PC-3 (cell line): ENCODE measurements at regions not wholly inside any gene's neighbourhood (a gene's known extent, or its start where the extent isn't known, plus 50 kb on each side); places are given as distances from the start of the nearest gene placed in this dataset.

Source experiments
- EZH2 ChIP-seq: fragments of 300-600 bp; sonication (generic); IDR thresholded peaks from one replicate; pipeline ENCODE4 v1.6.1; 2017; ENCODE audit warnings: antibody characterized with exemption, mild to moderate bottlenecking, low read length; ENCODE audit not compliant: unreplicated experiment
- TF ChIP-seq, protein P1 (sequence below): fragments of 300-600 bp; sonication (generic); conservative IDR thresholded peaks from 2 replicates; pipeline ENCODE4 v1.5.1; 2017; ENCODE audit warnings: antibody characterized with exemption, low read depth, mild to moderate bottlenecking, low read length

DNA sequence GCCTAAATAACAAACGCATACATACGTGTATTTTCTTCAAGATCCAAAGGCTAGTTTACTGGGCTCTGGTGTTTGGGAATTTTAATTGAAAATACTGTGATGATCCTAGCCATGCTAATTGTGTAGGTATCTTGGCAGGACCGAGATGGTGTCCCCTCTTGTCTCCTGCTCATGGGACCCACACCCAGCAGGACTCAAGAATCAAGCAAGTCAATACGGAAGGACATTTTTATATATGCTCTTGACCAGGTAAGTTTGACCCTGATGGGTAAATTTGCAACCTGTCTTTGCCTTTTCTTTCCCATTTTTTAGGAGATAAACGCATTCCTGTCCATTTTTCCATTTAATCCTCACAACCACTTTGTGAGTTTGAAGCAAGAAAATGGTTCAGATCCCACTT is 111.8 kb upstream of the MYCN start:
- TF ChIP-seq, protein P1, sequence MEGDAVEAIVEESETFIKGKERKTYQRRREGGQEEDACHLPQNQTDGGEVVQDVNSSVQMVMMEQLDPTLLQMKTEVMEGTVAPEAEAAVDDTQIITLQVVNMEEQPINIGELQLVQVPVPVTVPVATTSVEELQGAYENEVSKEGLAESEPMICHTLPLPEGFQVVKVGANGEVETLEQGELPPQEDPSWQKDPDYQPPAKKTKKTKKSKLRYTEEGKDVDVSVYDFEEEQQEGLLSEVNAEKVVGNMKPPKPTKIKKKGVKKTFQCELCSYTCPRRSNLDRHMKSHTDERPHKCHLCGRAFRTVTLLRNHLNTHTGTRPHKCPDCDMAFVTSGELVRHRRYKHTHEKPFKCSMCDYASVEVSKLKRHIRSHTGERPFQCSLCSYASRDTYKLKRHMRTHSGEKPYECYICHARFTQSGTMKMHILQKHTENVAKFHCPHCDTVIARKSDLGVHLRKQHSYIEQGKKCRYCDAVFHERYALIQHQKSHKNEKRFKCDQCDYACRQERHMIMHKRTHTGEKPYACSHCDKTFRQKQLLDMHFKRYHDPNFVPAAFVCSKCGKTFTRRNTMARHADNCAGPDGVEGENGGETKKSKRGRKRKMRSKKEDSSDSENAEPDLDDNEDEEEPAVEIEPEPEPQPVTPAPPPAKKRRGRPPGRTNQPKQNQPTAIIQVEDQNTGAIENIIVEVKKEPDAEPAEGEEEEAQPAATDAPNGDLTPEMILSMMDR, result no peak
- no peak for TF ChIP-seq EZH2
